T1000 (cell line): ENCODE measurements at regions not wholly inside any gene's neighbourhood (a gene's known extent, or its start where the extent isn't known, plus 50 kb on each side); places are given as distances from the start of the nearest gene placed in this dataset.
"Not testable (repeated sequence)": the region's sequence is repeated elsewhere in the genome, so short reads cannot be mapped to it uniquely, and the experiment has no call there.

Experiments
- DNase-seq: peaks from one replicate; lab custom pipeline; 2025; ENCODE audit warnings: mixed read lengths; lab: John Stamatoyannopoulos, UW

DNA sequence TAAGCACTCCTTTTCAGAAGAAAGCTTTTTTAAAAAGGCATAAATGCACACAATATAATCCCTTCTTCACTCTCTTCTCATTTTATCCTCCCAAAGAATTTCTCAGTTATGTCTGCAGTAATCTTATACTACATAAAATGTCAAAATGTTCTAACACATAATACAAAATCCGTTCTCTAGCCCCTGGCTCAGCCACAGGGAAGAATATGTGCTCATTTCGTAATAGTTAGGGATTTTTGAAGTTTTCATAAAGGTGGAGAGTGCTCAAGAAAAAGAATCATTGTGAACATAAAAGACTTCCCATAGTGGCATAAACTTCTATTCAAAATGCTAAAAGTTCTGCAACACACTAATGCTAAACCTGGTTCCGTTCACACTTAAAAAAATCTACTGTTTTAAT lies 1410.7 kb upstream of the C9orf72 start:
- no peak for DNase-seq

DNA sequence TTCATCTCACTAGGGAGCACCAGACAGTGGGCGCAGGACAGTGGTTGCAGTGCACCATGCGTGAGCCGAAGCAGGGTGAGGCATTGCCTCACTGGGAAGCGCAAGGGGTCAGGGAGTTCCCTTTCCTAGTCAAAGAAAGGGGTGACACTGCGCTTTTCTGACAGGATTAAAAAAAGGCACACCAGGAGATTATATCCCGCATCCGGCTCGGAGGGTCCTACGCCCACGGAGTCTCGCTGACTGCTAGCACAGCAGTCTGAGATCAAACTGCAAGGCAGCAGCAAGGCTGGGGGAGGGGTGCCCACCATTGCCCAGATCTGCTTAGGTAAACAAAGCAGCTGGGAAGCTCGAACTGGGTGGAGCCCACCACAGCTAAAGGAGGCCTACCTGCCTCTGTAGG lies 1416.7 kb upstream of the C9orf72 start:
- DNase-seq, result not testable (repeated sequence)

- DNase-seq, result no peak
These were observed 1425.8 kb upstream of the C9orf72 start for GRCh38 chr9:28999057-28999456.

DNA sequence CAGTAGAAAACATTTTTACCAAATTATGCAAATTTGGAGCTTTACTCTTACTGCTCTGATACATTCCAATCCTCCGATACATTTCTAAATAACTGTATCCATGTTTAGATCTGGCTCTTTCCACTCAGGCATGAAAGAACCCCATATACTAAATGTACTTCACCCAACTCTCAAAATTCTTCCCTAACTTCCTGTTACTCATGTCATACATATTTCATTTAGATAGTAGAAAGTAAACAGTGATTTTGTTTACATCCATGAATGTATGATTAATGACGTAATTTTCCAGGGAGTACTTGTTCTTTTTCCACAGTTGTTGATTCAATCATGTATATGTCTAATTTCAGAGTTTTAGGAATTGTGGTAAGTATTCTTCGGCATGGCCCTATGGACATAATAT lies 1426.5 kb upstream of the C9orf72 start:
- DNase-seq, result no peak

GRCh38 chr9:29001006-29001405 lies 1427.7 kb upstream of the C9orf72 start:
- no peak for DNase-seq

DNA sequence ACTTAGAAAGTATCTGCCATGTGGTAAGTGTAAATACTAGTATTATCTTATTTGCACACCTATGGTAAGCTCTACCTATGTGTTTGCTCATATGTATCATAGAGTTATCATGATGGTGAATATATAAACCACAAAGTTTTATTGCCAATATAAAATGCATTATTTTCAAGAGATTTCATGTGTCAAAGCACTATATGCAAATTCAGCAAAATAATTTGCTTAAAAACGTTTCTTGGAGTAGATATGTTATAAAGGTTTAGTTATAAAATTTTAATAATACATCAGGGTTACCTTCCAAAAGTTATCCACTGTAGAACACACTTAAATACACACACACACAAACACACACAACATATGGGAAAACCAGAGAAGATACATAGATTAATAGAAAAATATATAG lies 1431.7 kb upstream of the C9orf72 start:
- no peak for DNase-seq

- DNase-seq, result no peak
These were observed 1433.3 kb upstream of the C9orf72 start for GRCh38 chr9:29006628-29007027.

DNA sequence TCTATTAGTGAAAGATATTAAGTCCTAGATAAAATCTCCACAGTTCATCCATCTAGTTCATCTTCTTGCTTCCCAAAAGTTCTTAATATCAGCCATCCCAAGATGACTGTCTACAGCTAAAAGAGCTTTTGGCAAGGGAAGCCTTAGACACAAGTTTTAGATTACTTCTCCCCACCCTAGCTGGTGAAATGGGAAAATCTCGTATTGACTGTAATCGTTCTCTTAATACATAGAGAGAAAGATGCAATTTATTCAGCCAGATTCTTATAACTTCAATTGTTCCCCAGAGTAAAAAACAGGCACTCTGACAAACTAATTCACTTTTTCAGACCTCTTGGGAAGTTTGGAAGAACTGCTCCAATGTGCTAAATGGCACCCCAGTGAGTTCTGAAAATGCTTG lies 1439.6 kb upstream of the C9orf72 start:
- DNase-seq, result no peak

DNA sequence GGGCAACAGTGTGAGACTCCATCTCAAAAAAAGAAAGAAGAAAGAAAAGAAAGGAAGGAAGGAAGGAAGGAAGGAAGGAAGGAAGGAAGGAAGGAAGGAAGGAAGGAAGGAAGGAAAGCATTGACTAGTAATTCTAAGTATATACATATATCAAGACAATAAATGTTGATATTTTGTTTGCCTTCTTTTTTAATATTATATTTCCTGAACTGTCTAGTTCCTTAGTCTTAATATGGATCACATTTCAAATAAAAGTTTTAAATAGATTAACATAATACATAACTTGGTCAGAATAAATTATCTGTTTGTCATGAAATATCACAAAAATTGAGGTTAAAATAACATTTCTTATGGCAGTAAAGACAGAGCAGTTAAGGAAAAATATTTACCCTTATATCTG lies 1448.4 kb upstream of the C9orf72 start:
- no peak for DNase-seq

DNA sequence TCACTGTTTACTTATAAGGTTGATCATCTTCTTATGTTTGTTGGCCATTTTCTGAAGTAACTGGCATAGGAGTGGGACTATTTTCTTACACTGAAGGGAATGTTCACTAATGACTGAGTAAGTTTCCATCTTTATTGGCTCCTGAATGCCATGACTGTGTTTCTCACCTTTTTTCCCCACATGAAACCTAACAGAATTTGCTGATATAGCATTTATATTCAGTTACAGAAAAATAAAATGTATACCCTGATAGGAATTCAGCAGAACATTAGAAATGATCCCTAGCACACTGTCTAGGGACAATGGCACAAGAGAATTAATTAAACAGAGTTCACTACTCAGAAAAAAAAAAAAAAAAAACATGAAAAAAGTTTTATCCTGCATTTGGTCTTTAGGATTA lies 1465.1 kb upstream of the C9orf72 start:
- DNase-seq, result no peak

- DNase-seq, result no peak
These were observed 1466.0 kb upstream of the C9orf72 start for GRCh38 chr9:29039258-29039657.

DNA sequence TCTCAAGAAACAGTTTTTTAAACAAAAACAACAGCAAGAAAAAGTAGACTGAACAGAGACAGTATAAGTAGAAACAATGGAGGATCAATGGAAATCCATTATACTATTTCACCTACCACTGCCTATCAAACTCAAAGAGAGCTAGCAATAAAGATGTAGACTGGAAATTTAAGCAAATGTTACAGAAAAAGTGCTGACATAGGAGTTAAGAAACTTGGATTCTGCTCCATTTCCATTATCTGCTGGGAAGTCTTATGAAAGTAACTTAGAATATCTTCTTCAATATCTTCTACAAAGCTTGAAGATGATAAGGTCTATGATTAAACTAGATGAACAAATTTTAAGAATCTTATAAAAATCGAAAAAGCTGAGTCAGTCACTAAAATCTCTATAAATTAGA lies 1469.8 kb upstream of the C9orf72 start:
- DNase-seq, result no peak

DNA sequence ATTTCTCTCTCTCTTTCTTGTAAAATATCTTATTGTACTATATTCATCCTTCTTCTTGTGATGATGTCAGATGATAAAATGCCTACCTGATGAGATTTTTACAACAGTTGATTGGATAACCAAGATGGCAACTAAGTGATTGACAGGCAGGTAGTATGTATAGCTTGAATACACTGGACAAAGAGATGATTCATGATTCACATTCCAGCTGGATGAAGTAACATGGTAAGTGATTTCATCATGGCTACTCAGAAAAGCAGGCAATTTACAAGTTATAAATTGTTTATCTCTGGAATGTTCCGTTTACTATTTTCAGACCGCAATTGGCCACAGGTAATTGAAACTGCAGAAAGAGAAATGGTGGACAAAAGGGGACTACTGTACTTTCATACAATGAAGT lies 1471.7 kb upstream of the C9orf72 start:
- no peak for DNase-seq

- no peak for DNase-seq
These were observed 1486.8 kb upstream of the C9orf72 start for GRCh38 chr9:29060041-29060440.

- no peak for DNase-seq
These were observed 1489.2 kb upstream of the C9orf72 start for GRCh38 chr9:29062446-29062845.

- DNase-seq, result no peak
These were observed 1489.8 kb upstream of the C9orf72 start for GRCh38 chr9:29063031-29063430.

DNA sequence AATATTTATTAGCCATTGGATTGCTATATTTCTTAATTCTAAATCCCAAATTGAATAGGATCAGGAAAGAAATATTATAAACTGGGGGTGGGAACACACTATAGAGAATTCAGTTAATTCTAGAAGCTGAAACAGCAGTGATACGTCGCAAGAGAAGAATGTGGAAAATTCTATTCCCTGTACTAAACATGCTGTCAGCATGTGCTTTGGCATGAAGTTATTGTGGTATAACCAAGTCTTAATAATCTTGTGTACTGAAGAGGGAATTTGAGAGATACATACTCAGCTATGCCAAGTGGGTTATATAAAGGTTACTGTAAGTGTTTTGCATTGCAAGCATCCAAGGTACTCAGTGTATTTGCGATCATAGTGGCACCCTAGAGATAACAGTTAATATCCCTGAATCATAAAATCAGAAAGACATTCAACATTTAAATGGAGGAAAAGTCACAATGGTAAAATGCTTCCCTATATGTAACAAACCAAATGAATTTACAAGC lies 1492.9 kb upstream of the C9orf72 start:
- no peak for DNase-seq

- DNase-seq, result no peak
These were observed 1495.2 kb upstream of the C9orf72 start for GRCh38 chr9:29068461-29068860.

- no peak for DNase-seq
These were observed 1496.1 kb upstream of the C9orf72 start for GRCh38 chr9:29069376-29069775.

GRCh38 chr9:29078063-29078666 lies 1504.9 kb upstream of the C9orf72 start:
- no peak for DNase-seq

DNA sequence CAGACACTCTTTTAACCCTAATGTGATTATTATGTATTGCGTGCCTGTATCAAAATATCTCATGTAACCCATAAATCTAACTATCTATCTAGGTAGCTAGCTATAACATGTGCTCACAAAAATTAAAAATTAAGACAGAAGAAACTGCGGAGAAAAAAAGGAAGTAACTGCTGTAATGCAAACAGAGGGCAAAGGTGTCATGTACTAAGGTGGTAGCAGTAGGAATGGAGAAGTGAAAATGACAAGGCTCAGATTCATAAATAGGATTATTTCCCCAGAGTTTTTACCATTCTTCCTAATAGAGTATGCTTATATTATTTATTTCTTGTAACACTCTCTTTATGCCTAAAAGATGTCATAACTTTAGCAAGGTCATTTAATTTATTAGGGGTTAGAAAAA lies 1527.5 kb upstream of the C9orf72 start:
- DNase-seq, result no peak

GRCh38 chr9:29104166-29104565 lies 1530.9 kb upstream of the C9orf72 start:
- DNase-seq, result not testable (repeated sequence)

DNA sequence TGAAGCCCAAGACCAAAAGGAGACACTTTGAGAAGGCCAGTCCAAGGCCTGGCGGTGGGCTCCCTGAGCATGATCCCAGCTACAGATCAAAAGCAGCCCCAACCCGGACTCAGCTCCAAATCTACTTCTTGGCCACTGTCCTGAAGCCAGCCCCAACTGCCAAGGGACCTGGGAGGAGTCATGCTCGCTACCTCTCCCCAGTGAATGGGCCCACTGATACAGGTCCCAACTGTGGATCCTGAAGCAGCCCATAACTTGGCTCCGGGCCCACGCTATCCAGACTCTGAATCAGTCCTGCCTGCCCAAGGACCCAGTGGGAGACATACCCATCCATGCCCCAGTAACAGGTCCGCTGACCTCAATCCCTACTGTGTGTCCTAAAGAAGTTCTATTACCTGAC lies 1545.3 kb upstream of the C9orf72 start:
- DNase-seq, result no peak

GRCh38 chr9:29126783-29127182 lies 1553.5 kb upstream of the C9orf72 start:
- DNase-seq, result no peak

- no peak for DNase-seq
These were observed 1556.5 kb upstream of the C9orf72 start for GRCh38 chr9:29129763-29130162.
